A673 (cell line): ENCODE measurements at regions not wholly inside any gene's neighbourhood (a gene's known extent, or its start where the extent isn't known, plus 50 kb on each side); places are given as distances from the start of the nearest gene placed in this dataset.

ENCODE experiments used
- EZH2 ChIP-seq: fragments of 200-600 bp; sonication (generic); IDR thresholded peaks from 2 replicates; pipeline ENCODE4 v1.6.1; 2017; ENCODE audit warnings: borderline replicate concordance, low read depth, mild to moderate bottlenecking, mixed read lengths, antibody characterized with exemption, low read length; ENCODE audit not compliant: poor library complexity, severe bottlenecking
- TF ChIP-seq, protein P1 (sequence below): fragments of 300-800, 200-600 bp; sonication (generic); conservative IDR thresholded peaks from 2 replicates; pipeline ENCODE4 v1.5.1; 2017; ENCODE audit warnings: low read depth, mild to moderate bottlenecking, antibody characterized with exemption, low read length, moderate library complexity, mixed read lengths

- TF ChIP-seq, protein P1, sequence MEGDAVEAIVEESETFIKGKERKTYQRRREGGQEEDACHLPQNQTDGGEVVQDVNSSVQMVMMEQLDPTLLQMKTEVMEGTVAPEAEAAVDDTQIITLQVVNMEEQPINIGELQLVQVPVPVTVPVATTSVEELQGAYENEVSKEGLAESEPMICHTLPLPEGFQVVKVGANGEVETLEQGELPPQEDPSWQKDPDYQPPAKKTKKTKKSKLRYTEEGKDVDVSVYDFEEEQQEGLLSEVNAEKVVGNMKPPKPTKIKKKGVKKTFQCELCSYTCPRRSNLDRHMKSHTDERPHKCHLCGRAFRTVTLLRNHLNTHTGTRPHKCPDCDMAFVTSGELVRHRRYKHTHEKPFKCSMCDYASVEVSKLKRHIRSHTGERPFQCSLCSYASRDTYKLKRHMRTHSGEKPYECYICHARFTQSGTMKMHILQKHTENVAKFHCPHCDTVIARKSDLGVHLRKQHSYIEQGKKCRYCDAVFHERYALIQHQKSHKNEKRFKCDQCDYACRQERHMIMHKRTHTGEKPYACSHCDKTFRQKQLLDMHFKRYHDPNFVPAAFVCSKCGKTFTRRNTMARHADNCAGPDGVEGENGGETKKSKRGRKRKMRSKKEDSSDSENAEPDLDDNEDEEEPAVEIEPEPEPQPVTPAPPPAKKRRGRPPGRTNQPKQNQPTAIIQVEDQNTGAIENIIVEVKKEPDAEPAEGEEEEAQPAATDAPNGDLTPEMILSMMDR = no peak
- no peak for TF ChIP-seq EZH2
Measured at GRCh38 chr11:30717641-30718040, 131.5 kb upstream of the MPPED2 start.
